ENCODE measurements at regions not wholly inside any gene's neighbourhood (a gene's known extent, or its start where the extent isn't known, plus 50 kb on each side); places are given as distances from the start of the nearest gene placed in this dataset.

DNA sequence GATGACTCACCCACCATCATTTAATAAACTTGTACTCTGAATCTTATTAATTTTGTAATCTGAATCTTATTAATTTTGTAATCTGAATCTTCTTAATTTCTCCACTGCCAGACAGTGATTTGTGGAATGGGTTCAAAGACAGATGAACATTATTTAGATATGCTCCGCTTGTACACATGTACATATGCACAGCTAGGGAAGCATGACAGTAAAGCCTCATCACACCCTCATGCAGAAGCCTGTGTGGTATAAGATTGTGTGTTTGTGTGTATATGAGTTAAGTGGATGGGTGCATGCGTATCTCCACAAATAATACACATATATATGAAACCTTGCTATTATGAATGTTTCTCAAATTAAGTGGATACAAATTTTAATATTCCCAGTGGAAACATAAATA, 318.5 kb upstream of the SFRP2 start (continued):
- TF ChIP-seq, protein P1, sequence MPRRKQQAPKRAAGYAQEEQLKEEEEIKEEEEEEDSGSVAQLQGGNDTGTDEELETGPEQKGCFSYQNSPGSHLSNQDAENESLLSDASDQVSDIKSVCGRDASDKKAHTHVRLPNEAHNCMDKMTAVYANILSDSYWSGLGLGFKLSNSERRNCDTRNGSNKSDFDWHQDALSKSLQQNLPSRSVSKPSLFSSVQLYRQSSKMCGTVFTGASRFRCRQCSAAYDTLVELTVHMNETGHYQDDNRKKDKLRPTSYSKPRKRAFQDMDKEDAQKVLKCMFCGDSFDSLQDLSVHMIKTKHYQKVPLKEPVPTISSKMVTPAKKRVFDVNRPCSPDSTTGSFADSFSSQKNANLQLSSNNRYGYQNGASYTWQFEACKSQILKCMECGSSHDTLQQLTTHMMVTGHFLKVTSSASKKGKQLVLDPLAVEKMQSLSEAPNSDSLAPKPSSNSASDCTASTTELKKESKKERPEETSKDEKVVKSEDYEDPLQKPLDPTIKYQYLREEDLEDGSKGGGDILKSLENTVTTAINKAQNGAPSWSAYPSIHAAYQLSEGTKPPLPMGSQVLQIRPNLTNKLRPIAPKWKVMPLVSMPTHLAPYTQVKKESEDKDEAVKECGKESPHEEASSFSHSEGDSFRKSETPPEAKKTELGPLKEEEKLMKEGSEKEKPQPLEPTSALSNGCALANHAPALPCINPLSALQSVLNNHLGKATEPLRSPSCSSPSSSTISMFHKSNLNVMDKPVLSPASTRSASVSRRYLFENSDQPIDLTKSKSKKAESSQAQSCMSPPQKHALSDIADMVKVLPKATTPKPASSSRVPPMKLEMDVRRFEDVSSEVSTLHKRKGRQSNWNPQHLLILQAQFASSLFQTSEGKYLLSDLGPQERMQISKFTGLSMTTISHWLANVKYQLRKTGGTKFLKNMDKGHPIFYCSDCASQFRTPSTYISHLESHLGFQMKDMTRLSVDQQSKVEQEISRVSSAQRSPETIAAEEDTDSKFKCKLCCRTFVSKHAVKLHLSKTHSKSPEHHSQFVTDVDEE (CRISPR knock-in tag; IDR thresholded peaks at IDR 0.05): no peak

DNA sequence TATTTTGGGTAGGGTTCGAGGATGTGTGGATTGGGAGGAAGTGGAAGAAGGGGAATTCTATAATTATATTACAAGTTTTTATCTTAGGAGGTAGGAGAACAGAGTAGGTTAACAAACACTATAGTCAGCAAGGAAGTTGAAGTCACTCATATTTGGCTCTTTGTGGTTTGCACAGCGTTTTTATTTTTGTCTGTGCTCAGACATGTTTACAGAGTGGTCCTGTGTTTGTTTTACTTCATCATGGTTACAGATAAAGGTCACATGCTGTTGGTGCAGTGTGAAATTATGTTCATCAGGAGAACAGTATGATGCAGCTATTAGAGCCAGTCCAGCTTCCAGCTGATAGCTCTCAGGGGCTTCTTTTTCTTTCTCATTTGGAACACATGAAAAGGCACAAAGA, 299.9 kb upstream of the SFRP2 start:
- TF ChIP-seq, protein P2, sequence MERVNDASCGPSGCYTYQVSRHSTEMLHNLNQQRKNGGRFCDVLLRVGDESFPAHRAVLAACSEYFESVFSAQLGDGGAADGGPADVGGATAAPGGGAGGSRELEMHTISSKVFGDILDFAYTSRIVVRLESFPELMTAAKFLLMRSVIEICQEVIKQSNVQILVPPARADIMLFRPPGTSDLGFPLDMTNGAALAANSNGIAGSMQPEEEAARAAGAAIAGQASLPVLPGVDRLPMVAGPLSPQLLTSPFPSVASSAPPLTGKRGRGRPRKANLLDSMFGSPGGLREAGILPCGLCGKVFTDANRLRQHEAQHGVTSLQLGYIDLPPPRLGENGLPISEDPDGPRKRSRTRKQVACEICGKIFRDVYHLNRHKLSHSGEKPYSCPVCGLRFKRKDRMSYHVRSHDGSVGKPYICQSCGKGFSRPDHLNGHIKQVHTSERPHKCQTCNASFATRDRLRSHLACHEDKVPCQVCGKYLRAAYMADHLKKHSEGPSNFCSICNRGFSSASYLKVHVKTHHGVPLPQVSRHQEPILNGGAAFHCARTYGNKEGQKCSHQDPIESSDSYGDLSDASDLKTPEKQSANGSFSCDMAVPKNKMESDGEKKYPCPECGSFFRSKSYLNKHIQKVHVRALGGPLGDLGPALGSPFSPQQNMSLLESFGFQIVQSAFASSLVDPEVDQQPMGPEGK (CRISPR knock-in tag; IDR thresholded peaks at IDR 0.05; ENCODE audit: borderline replicate concordance): no peak
- TF ChIP-seq OSR1 (CRISPR knock-in tag; IDR thresholded peaks at IDR 0.05) (no peak), PPARA (CRISPR knock-in tag; IDR thresholded peaks at IDR 0.05; ENCODE audit: borderline replicate concordance) (no peak), ZFP3 (CRISPR knock-in tag; IDR thresholded peaks at IDR 0.05) (no peak), ZNF565 (CRISPR knock-in tag; conservative IDR thresholded peaks at IDR 0.05; ENCODE audit: low read depth) (no peak), SNAI2 (CRISPR knock-in tag; IDR thresholded peaks at IDR 0.05) (no peak), ARNTL (CRISPR knock-in tag; IDR thresholded peaks at IDR 0.05; ENCODE audit: borderline replicate concordance, low read depth) (no peak), ZC3H10 (CRISPR knock-in tag; IDR thresholded peaks at IDR 0.05) (no peak), ZNF70 (CRISPR knock-in tag; IDR thresholded peaks at IDR 0.05) (no peak)
- TF ChIP-seq, protein P3, sequence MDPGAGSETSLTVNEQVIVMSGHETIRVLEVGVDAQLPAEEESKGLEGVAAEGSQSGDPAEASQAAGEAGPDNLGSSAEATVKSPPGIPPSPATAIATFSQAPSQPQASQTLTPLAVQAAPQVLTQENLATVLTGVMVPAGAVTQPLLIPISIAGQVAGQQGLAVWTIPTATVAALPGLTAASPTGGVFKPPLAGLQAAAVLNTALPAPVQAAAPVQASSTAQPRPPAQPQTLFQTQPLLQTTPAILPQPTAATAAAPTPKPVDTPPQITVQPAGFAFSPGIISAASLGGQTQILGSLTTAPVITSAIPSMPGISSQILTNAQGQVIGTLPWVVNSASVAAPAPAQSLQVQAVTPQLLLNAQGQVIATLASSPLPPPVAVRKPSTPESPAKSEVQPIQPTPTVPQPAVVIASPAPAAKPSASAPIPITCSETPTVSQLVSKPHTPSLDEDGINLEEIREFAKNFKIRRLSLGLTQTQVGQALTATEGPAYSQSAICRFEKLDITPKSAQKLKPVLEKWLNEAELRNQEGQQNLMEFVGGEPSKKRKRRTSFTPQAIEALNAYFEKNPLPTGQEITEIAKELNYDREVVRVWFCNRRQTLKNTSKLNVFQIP (CRISPR knock-in tag; IDR thresholded peaks at IDR 0.05; ENCODE audit: borderline replicate concordance, low read depth): no peak
- no peak for ATAC-seq

DNA sequence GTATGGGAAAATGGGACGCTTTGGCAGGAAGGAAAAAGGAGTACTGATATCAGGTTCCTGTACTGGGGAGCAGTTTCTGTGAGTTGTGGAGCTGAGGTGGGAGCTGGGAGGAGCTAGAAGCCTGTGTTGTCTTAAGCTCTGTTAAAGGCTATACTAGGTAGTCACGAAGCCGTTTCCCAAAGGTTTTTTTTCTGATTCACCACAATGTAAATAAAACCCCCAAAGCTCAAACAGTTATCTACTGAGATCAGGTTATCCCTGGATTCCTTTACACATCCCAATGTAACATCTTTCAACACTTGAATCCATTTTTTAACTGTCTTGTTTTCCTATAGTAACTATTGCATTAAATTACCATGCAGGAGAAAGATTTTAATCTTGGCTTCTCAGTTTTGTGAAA, 297.4 kb upstream of the SFRP2 start:
- ATAC-seq: no peak
- TF ChIP-seq, protein P3 (CRISPR knock-in tag; IDR thresholded peaks at IDR 0.05; ENCODE audit: borderline replicate concordance, low read depth): no peak
- TF ChIP-seq GLIS3 (CRISPR knock-in tag; IDR thresholded peaks at IDR 0.05) (no peak), SNAI2 (CRISPR knock-in tag; IDR thresholded peaks at IDR 0.05) (no peak), ARNTL (CRISPR knock-in tag; IDR thresholded peaks at IDR 0.05; ENCODE audit: borderline replicate concordance, low read depth) (no peak), ISL1 (CRISPR knock-in tag; IDR thresholded peaks at IDR 0.05) (no peak)
- TF ChIP-seq, protein P2 (CRISPR knock-in tag; IDR thresholded peaks at IDR 0.05; ENCODE audit: borderline replicate concordance): no peak

DNA sequence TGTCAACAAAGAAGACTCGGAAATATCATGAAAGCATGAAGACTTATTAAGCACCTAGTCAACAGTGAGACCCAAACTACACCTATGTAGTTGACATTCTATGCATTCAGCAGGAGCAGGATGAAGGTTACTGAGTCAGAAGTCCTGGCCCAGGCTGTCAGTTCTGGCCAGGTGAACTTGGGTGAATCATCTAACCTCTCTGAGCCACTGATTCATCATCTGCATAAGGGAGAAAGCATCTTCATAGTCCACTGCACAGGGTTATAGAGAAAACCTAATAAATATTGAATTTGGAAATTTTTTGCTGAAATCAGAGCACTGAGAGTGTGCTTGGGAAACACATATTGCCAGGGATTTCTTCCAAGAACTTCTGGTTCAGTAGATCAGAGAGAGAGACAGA, 296.0 kb upstream of the SFRP2 start:
- TF ChIP-seq ESRRG (CRISPR knock-in tag; IDR thresholded peaks at IDR 0.05) (no peak), TOX (CRISPR knock-in tag; IDR thresholded peaks at IDR 0.05; ENCODE audit: borderline replicate concordance) (no peak), ZNF8 (CRISPR knock-in tag; IDR thresholded peaks at IDR 0.05) (no peak), OSR1 (CRISPR knock-in tag; IDR thresholded peaks at IDR 0.05) (no peak), SNAI2 (CRISPR knock-in tag; IDR thresholded peaks at IDR 0.05) (no peak), TCF4 (CRISPR knock-in tag; IDR thresholded peaks at IDR 0.05; ENCODE audit: borderline replicate concordance) (no peak), GLIS3 (CRISPR knock-in tag; IDR thresholded peaks at IDR 0.05) (no peak), ZFP30 (CRISPR knock-in tag; IDR thresholded peaks at IDR 0.05) (no peak), ISL1 (CRISPR knock-in tag; IDR thresholded peaks at IDR 0.05) (no peak)
- TF ChIP-seq, protein P1 (CRISPR knock-in tag; IDR thresholded peaks at IDR 0.05): no peak
- TF ChIP-seq, protein P4, sequence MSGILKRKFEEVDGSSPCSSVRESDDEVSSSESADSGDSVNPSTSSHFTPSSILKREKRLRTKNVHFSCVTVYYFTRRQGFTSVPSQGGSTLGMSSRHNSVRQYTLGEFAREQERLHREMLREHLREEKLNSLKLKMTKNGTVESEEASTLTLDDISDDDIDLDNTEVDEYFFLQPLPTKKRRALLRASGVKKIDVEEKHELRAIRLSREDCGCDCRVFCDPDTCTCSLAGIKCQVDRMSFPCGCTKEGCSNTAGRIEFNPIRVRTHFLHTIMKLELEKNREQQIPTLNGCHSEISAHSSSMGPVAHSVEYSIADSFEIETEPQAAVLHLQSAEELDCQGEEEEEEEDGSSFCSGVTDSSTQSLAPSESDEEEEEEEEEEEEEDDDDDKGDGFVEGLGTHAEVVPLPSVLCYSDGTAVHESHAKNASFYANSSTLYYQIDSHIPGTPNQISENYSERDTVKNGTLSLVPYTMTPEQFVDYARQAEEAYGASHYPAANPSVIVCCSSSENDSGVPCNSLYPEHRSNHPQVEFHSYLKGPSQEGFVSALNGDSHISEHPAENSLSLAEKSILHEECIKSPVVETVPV (CRISPR knock-in tag; IDR thresholded peaks at IDR 0.05): no peak
- no peak for ATAC-seq

All from SK-N-SH treated with all-trans-retinoic acid at 6 μM for 48 hours (cell line).